Smooth muscle cell (in vitro differentiated cells): ENCODE measurements at regions not wholly inside any gene's neighbourhood (a gene's known extent, or its start where the extent isn't known, plus 50 kb on each side); places are given as distances from the start of the nearest gene placed in this dataset.

Source experiments
- DNase-seq: peaks from one replicate; lab custom pipeline; 2025; ENCODE audit not compliant: unreplicated experiment; lab: John Stamatoyannopoulos, UW
- H2AFZ ChIP-seq: fragments of 200-600 bp; sonication (generic); 2 replicates; pipeline ENCODE4 v1.6.0; 2016; ENCODE audit warnings: antibody characterized with exemption, low read depth, mild to moderate bottlenecking
- H3F3A ChIP-seq: fragments of 200-600 bp; sonication (generic); 2 replicates; pipeline ENCODE4 v1.6.0; 2017; ENCODE audit warnings: antibody characterized with exemption, low read depth
- H3K27ac ChIP-seq: fragments of 200-600 bp; sonication (generic); 2 replicates; pipeline ENCODE4 v1.5.1; 2016; ENCODE audit warnings: low read depth, mild to moderate bottlenecking
- H3K27me3 ChIP-seq: fragments of 200-600 bp; sonication (generic); 2 replicates; pipeline ENCODE4 v1.6.1; 2016; ENCODE audit warnings: low read depth, mild to moderate bottlenecking
- H3K36me3 ChIP-seq: fragments of 200-600 bp; sonication (generic); 2 replicates; pipeline ENCODE4 v1.5.1; 2016; ENCODE audit warnings: low read depth
- H3K4me1 ChIP-seq: fragments of 200-600 bp; sonication (generic); 2 replicates; pipeline ENCODE4 v1.5.1; 2016; ENCODE audit warnings: low read depth
- H3K4me2 ChIP-seq: fragments of 200-600 bp; sonication (generic); 2 replicates; pipeline ENCODE4 v1.6.0; 2016; ENCODE audit warnings: mild to moderate bottlenecking
- H3K4me3 ChIP-seq: fragments of 200-600 bp; sonication (generic); 2 replicates; pipeline ENCODE4 v1.5.1; 2016; ENCODE audit warnings: mild to moderate bottlenecking
- H3K79me2 ChIP-seq: fragments of 200-600 bp; sonication (generic); 2 replicates; pipeline ENCODE4 v1.6.0; 2016; ENCODE audit warnings: low read depth, mild to moderate bottlenecking
- H3K9ac ChIP-seq: fragments of 200-600 bp; sonication (generic); 2 replicates; pipeline ENCODE4 v1.6.0; 2016; ENCODE audit warnings: low read depth
- H3K9me3 ChIP-seq: fragments of 200-600 bp; sonication (generic); replicated peaks from 2 replicates; pipeline ENCODE4 v1.5.1; 2016; ENCODE audit warnings: low read depth
- H4K20me1 ChIP-seq: fragments of 200-600 bp; sonication (generic); 2 replicates; pipeline ENCODE4 v1.6.0; 2016; ENCODE audit warnings: low read depth
- WGBS: methylation state at CpG from one replicate; pipeline ENCODE4 v1.1.7; 2016; ENCODE audit warnings: low lambda C conversion rate; 5-methylcytosine and 5-hydroxymethylcytosine counted together
- TF ChIP-seq, protein P1 (sequence below): fragments of 200-600 bp; sonication (generic); IDR thresholded peaks from 2 replicates; pipeline ENCODE4 v1.5.1; 2017; ENCODE audit warnings: borderline replicate concordance, mild to moderate bottlenecking, antibody characterized with exemption; ENCODE audit not compliant: insufficient read depth, poor library complexity, severe bottlenecking

DNA sequence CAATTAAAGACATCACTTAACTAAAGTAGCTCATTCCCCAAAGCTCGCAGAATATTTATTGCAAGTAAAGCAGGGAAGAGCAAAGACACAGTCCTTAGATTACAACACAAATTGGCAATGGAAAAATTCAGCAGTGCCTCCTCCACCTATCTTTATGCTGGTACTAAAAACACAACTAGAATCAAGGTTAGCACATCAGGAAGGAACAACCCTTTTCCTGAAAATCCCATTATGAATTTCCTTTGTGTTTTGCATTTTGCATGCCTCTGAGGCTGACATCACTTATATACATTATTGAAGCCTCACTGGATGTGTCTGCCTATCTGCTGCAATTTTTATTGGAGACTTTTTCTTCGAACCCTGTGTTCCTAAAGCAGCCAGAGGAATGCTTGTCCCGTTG, 193.8 kb upstream of the STK17B start:
- no peak overlapping the region for H3K4me3 ChIP-seq
- no peaks in the 10 kb centered on the region for H3K36me3 ChIP-seq
- H2AFZ ChIP-seq = no peak overlapping the region
- no peak overlapping the region for H3K9ac ChIP-seq
- no peaks in the 10 kb centered on the region for H3K9me3 ChIP-seq
- WGBS = 84% methylated on average over 3 of the region's 3 CpGs
- H3K79me2 ChIP-seq = no peaks in the 10 kb centered on the region
- no peak overlapping the region for H3K27ac ChIP-seq
- DNase-seq = no peak
- no peaks in the 10 kb centered on the region for H3K4me1 ChIP-seq
- TF ChIP-seq, protein P1, sequence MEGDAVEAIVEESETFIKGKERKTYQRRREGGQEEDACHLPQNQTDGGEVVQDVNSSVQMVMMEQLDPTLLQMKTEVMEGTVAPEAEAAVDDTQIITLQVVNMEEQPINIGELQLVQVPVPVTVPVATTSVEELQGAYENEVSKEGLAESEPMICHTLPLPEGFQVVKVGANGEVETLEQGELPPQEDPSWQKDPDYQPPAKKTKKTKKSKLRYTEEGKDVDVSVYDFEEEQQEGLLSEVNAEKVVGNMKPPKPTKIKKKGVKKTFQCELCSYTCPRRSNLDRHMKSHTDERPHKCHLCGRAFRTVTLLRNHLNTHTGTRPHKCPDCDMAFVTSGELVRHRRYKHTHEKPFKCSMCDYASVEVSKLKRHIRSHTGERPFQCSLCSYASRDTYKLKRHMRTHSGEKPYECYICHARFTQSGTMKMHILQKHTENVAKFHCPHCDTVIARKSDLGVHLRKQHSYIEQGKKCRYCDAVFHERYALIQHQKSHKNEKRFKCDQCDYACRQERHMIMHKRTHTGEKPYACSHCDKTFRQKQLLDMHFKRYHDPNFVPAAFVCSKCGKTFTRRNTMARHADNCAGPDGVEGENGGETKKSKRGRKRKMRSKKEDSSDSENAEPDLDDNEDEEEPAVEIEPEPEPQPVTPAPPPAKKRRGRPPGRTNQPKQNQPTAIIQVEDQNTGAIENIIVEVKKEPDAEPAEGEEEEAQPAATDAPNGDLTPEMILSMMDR = no peak
- no peaks in the 10 kb centered on the region for H3F3A ChIP-seq
- no peak overlapping the region for H3K4me2 ChIP-seq
- H3K27me3 ChIP-seq = no peaks in the 10 kb centered on the region
- no peaks in the 10 kb centered on the region for H4K20me1 ChIP-seq

DNA sequence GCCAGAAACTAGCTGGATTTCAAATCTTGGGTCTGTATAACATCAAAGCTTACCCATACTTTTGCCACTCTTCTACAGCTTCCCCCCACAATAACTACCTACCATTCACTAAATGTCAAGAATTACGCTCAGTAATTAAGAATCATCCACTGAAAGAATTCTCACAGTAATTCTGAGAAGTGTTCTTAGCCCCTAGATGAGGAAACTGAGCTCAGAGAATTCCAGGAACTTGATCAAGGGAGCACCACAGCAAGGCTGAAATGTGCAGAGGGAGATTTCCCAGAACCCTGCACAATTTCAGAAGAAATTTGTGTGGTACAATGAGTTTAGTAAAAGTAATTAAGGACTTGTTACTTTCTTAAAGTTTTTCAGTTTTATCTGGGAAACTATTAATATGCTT, 194.5 kb upstream of the STK17B start:
- Histone ChIP-seq H3K4me3 (no peak overlapping the region), H3K27me3 (no peaks in the 10 kb centered on the region), H3K4me1 (no peaks in the 10 kb centered on the region), H3K4me2 (no peak overlapping the region), H3K79me2 (no peaks in the 10 kb centered on the region), H4K20me1 (no peaks in the 10 kb centered on the region), H2AFZ (no peak overlapping the region), H3K9ac (no peak overlapping the region), H3F3A (no peaks in the 10 kb centered on the region), H3K36me3 (no peaks in the 10 kb centered on the region), H3K9me3 (no peaks in the 10 kb centered on the region), H3K27ac (no peak overlapping the region)
- DNase-seq = no peak
- TF ChIP-seq, protein P1 = no peak
- 92% methylated on average over 1 of the region's 1 CpG for WGBS

DNA sequence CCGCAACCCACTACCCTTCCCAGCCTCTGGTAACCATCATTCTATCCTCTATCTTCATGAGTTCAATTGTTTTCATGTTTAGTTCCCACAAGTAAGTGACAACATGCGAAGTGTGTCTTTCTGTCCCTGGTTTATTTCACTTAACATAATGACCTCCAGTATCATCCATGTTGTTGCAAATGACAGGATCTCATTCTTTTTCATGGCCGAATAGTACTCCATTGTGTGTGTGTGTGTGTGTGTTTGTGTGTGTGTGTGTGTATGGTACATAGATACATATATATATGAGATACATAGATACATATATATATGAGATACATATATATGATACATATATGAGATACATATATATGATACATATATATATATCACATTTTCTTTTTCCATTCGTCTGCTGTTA, 196.3 kb upstream of the STK17B start:
- no peak overlapping the region for H2AFZ ChIP-seq
- no peaks in the 10 kb centered on the region for H3K9me3 ChIP-seq
- H3K4me3 ChIP-seq = no peak overlapping the region
- H3K9ac ChIP-seq = no peak overlapping the region
- TF ChIP-seq, protein P1 = no peak
- H3K36me3 ChIP-seq = no peaks in the 10 kb centered on the region
- peaks cover 2% of the 10 kb centered on the region for H3K4me1 ChIP-seq
- no peak overlapping the region for H3K4me2 ChIP-seq
- no peak for DNase-seq
- H3K27me3 ChIP-seq = no peaks in the 10 kb centered on the region
- H3K27ac ChIP-seq = no peak overlapping the region
- 100% methylated on average over 4 of the region's 4 CpGs for WGBS
- H3K79me2 ChIP-seq = no peaks in the 10 kb centered on the region
- no peaks in the 10 kb centered on the region for H4K20me1 ChIP-seq
- no peaks in the 10 kb centered on the region for H3F3A ChIP-seq

DNA sequence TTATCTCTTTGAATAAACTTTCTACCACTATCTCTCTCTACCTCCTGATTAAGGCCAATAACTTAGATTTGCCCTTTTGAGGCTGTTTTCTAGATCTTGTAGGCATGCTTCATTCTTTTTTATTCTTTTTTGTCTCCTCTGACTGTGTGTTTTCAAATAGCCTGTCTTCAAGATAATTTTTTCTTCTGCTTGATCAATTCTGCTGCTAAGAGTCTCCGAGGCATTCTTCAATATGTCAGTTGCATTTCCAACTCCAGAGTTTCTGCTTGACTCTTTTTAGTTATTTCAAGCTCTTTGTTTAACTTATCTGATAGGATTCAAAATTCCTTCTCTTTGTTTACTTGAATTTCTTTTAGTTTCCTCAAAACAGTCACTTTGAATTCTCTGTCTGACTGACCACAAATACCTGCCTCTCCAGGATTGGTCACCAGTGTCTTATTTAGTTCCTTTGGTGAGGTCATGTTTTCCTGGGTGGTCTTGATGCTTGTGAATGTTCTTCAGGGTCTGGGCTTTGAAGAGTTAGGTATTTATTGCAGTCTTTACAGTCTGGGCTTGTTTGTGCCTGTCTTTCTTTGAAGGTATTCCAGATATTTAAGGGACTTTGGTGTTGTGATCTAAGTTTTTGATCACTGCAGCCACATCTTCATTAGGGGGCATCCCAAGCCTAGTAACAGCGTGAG, 197.3 kb upstream of the STK17B start:
- no peak overlapping the region for H3K9ac ChIP-seq
- H4K20me1 ChIP-seq = no peaks in the 10 kb centered on the region
- H3K4me3 ChIP-seq = no peak overlapping the region
- no peaks in the 10 kb centered on the region for H3K9me3 ChIP-seq
- no peak for DNase-seq
- no peaks in the 10 kb centered on the region for H3K27me3 ChIP-seq
- no peaks in the 10 kb centered on the region for H3K79me2 ChIP-seq
- no peaks in the 10 kb centered on the region for H3F3A ChIP-seq
- WGBS = 91% methylated on average over 2 of the region's 2 CpGs
- no peak overlapping the region for H3K4me2 ChIP-seq
- H3K36me3 ChIP-seq = no peaks in the 10 kb centered on the region
- no peak overlapping the region for H3K27ac ChIP-seq
- TF ChIP-seq, protein P1 = no peak
- H2AFZ ChIP-seq = no peak overlapping the region
- peaks cover 10% of the 10 kb centered on the region for H3K4me1 ChIP-seq
